AG04450 (cell line): ENCODE measurements at regions not wholly inside any gene's neighbourhood (a gene's known extent, or its start where the extent isn't known, plus 50 kb on each side); places are given as distances from the start of the nearest gene placed in this dataset.

Experiments used
- CTCF ChIA-PET: fragments of 300-600, 350-600 bp; formaldehyde crosslinking; extraction: SDS; loops from one replicate; lab custom pipeline; 2022; ENCODE audit warnings: antibody characterized with exemption, inconsistent platforms; lab: Charles Lee
- POLR2A ChIA-PET: fragments of 350-600 bp; formaldehyde crosslinking; extraction: SDS; loops from one replicate; lab custom pipeline; 2021; ENCODE audit warnings: antibody characterized with exemption, inconsistent platforms; lab: Yijun Ruan, JAX
- DNase-seq: peaks from one replicate; pipeline ENCODE4 v3.0.0-alpha.2; 2011; ENCODE audit warnings: low read depth, low spot score
- H3K27ac ChIP-seq: one replicate; pipeline ENCODE4 v1.5.1; 2012; ENCODE audit warnings: low read depth, low read length, control low read depth
- H3K27me3 ChIP-seq: one replicate; pipeline ENCODE4 v1.6.0; 2012; ENCODE audit warnings: low read length; ENCODE audit not compliant: control insufficient read depth, insufficient read depth
- H3K4me3 ChIP-seq: 2 replicates; pipeline ENCODE4 v1.5.1; 2011; ENCODE audit warnings: mild to moderate bottlenecking, low read depth, low read length, control low read depth
- H3K9me3 ChIP-seq: 2 replicates; pipeline ENCODE4 v1.5.1; 2012; ENCODE audit warnings: low read length; ENCODE audit not compliant: control insufficient read depth, insufficient read depth
- TF ChIP-seq, protein P1 (sequence below): IDR thresholded peaks from 2 replicates; pipeline ENCODE4 v1.5.1; 2011; ENCODE audit warnings: low read depth, low read length, control low read depth, inconsistent platforms

DNA sequence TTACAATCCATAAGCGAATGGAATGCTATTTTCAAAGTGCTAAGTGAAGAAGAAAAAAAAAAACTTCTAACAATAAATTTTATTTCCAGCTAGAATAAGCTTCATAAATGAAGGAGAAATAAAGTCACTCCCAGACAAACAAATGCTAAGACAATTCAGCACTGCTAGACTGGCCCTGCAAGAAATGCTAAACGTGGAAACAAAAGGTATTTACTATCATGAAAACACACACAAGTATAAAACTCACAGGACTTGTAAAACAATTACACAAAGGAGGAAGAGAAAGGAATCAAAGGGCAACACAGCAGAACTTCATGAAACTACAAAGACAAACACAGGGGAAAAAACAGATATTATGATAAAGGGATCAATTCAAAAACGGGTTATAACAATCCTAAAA, 85.8 kb upstream of the NELL2 start:
- ChIA-PET CTCF (interaction anchor here (0.6 kb wide), 1 partner anchor 13 kb away, joined by 3 read pairs; no protein-coding TSS in a partner anchor), POLR2A (no interaction called here)
- no peak overlapping the region for H3K27ac ChIP-seq
- TF ChIP-seq, protein P1, sequence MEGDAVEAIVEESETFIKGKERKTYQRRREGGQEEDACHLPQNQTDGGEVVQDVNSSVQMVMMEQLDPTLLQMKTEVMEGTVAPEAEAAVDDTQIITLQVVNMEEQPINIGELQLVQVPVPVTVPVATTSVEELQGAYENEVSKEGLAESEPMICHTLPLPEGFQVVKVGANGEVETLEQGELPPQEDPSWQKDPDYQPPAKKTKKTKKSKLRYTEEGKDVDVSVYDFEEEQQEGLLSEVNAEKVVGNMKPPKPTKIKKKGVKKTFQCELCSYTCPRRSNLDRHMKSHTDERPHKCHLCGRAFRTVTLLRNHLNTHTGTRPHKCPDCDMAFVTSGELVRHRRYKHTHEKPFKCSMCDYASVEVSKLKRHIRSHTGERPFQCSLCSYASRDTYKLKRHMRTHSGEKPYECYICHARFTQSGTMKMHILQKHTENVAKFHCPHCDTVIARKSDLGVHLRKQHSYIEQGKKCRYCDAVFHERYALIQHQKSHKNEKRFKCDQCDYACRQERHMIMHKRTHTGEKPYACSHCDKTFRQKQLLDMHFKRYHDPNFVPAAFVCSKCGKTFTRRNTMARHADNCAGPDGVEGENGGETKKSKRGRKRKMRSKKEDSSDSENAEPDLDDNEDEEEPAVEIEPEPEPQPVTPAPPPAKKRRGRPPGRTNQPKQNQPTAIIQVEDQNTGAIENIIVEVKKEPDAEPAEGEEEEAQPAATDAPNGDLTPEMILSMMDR: no peak
- no peaks in the 10 kb centered on the region for H3K27me3 ChIP-seq
- no peaks in the 10 kb centered on the region for H3K9me3 ChIP-seq
- no peak overlapping the region for H3K4me3 ChIP-seq
- DNase-seq: no peak

DNA sequence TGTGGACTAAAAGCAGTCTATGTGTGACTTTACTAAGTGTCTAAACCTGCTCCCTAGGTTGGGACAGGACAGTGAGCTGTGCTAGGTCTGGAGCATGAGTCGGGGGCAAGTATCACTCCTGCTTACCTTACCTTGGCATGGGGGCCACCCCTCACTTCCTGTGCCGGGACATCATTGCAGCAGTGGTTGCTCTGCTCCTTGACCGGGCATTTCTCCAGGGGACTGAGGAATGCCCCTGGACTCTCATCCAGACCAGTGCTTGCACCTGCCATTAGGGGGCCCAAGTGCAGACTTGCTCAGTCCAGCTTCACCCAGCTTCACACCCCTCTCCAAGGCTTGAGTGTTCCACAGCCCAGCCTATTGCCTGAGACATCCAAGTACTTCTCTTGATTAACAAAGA, 84.7 kb upstream of the NELL2 start:
- H3K27ac ChIP-seq: no peak overlapping the region
- TF ChIP-seq, protein P1: no peak
- ChIA-PET POLR2A (no interaction called here), CTCF (interaction anchor here (3.6 kb wide), 1 partner anchor 12 kb away, joined by 35 read pairs; no protein-coding TSS in a partner anchor)
- no peaks in the 10 kb centered on the region for H3K9me3 ChIP-seq
- no peak for DNase-seq
- H3K27me3 ChIP-seq: no peaks in the 10 kb centered on the region
- H3K4me3 ChIP-seq: no peak overlapping the region

DNA sequence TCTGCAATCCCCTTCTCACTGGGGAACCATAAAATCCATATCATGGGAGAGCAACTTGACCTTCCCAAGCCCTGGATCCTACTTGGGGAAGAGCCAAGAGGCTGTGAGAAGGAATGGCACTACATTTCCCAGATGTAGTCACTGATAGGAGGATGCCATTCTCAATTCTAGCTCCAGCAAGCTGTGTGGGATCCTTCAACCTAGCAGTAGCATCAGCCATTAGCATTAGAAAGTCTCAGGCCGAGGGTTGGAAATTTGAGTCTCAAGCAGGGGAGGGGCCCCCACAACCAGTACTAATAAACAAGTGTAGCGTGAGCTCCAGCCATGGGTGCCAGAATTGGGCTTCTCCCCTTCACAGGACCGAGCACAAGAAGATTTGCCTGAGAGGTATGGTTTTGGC, 84.3 kb upstream of the NELL2 start:
- Histone ChIP-seq H3K27ac (no peak overlapping the region), H3K9me3 (no peaks in the 10 kb centered on the region), H3K4me3 (no peak overlapping the region), H3K27me3 (no peaks in the 10 kb centered on the region)
- no peak for DNase-seq
- TF ChIP-seq, protein P1: no peak
- CTCF ChIA-PET: interaction anchor here (3.6 kb wide), 1 partner anchor 11 kb away, joined by 35 read pairs; no protein-coding TSS in a partner anchor
- POLR2A ChIA-PET: no interaction called here

DNA sequence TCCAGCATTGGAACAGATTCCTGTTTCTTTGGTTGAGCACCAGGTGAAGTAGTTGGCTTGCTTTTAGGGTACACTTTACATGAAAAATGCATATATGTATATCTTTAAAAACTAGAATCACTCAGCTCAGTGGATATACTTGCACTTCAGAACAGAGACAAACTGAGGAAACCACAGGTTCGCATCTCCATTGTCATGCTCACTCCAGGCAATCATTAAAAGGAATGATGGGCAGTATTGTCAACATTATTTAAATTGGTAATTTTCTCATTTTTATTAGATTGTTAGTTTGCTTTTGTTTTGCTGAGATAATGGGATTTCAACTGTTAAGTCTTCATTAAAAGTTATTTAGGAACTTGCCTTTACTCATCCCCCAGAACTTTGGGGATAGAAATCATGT, 71.0 kb upstream of the NELL2 start:
- Histone ChIP-seq H3K27ac (no peak overlapping the region), H3K4me3 (no peak overlapping the region), H3K9me3 (no peaks in the 10 kb centered on the region), H3K27me3 (no peaks in the 10 kb centered on the region)
- TF ChIP-seq, protein P1: no peak
- POLR2A ChIA-PET: no interaction called here
- CTCF ChIA-PET: no interaction called here
- DNase-seq: no peak

DNA sequence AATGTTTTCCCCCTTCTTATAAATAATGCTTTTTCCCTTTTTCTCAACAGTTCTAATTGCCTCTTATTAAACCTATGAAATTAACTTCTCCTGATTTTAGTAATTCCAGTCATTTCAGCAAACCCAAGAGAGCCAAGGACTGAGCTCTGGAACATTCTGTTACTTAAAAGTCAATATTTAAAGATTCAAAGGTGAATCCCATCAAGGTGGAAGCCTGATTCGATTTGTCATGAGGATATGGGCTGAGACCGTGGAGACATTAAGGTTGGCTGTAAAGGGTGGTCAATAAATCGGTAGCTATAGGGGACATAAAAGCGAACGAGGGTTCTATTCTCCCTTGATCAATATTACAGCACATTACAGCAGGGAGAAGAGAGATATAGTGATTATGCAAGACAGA, 66.6 kb upstream of the NELL2 start:
- DNase-seq: no peak
- H3K4me3 ChIP-seq: no peak overlapping the region

More for the DNA sequence above, 66.6 kb upstream of the NELL2 start:
- no peak overlapping the region for H3K27ac ChIP-seq
- no peaks in the 10 kb centered on the region for H3K27me3 ChIP-seq
- TF ChIP-seq, protein P1: no peak
- CTCF ChIA-PET: interaction anchor here (1.5 kb wide), 1 partner anchor 12 kb away, joined by 4 read pairs; no protein-coding TSS in a partner anchor
- POLR2A ChIA-PET: no interaction called here
- H3K9me3 ChIP-seq: no peaks in the 10 kb centered on the region
